ENCODE measurements at regions not wholly inside any gene's neighbourhood (a gene's known extent, or its start where the extent isn't known, plus 50 kb on each side); places are given as distances from the start of the nearest gene placed in this dataset.

DNA sequence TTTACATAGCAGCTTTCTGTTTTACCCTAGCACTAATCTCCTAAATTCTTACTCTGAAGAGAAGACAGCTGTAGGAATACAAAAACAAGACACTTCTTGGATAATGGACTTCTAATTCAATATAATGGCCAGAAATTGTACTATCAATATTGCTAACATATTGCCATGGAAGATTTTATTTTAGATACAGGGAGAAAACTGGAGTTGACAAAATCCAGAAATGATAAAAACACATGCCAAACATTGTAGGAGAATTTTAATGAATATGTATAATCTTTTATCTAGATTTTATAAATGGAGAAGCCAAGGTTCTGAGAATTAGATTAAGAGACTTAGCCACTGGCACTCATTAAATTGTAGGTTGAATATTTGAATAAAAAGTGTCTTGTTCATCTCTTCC is 1838.8 kb upstream of the LRRTM1 start:
- intact Hi-C loops (cut with DNase I; ENCODE audit: low total_unique reads) = no loop called here
- H3K4me1 ChIP-seq = no peaks in the 10 kb centered on the region
- DNase-seq (ENCODE audit: low spot score in 2 of 2) = no peak
- no peaks in the 10 kb centered on the region for H3K27me3 ChIP-seq
- TF ChIP-seq POLR2AphosphoS5 (IDR thresholded peaks at IDR 0.05) = no peak
- no peaks in the 10 kb centered on the region for H3K36me3 ChIP-seq
- H3K27ac ChIP-seq = no peak overlapping the region
- H3K4me3 ChIP-seq = no peak overlapping the region
- H3K9me3 ChIP-seq = no peaks in the 10 kb centered on the region

DNA sequence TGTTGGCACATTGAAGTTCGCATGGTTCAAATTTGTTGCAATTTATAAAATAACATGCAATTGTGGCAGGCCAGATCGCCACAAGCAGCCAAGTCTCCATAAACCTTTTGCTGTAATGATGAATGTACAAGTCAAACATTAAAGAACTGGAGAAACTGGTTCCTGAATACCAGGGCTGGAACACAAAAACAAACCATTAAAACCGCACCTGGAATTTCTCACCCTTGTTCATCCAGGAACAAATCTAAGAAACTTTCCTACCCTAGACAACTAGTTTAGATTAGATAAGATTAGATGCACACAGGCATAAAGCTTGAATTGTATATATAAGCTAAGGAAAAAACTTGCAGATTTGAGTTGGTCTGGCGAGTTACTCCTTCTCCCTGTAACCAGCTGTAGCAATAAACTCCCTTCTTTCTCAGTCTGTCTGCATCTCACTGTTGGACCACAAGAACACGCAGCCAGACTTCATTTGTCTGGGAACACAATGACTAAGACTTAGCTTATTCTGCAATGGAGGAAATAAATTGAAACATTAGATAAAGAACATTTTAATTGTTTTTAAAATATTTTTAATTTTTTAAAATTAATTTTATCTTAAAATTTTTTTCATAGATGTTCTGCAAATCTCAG is 1835.5 kb upstream of the LRRTM1 start:
- no peak for DNase-seq (ENCODE audit: low spot score in 2 of 2)
- no peak overlapping the region for H3K27ac ChIP-seq
- H3K9me3 ChIP-seq = no peaks in the 10 kb centered on the region
- TF ChIP-seq POLR2AphosphoS5 (IDR thresholded peaks at IDR 0.05) (no peak), POLR2A (IDR thresholded peaks at IDR 0.05) (no peak)
- TF ChIP-seq, protein P1, sequence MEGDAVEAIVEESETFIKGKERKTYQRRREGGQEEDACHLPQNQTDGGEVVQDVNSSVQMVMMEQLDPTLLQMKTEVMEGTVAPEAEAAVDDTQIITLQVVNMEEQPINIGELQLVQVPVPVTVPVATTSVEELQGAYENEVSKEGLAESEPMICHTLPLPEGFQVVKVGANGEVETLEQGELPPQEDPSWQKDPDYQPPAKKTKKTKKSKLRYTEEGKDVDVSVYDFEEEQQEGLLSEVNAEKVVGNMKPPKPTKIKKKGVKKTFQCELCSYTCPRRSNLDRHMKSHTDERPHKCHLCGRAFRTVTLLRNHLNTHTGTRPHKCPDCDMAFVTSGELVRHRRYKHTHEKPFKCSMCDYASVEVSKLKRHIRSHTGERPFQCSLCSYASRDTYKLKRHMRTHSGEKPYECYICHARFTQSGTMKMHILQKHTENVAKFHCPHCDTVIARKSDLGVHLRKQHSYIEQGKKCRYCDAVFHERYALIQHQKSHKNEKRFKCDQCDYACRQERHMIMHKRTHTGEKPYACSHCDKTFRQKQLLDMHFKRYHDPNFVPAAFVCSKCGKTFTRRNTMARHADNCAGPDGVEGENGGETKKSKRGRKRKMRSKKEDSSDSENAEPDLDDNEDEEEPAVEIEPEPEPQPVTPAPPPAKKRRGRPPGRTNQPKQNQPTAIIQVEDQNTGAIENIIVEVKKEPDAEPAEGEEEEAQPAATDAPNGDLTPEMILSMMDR (IDR thresholded peaks at IDR 0.05) = no peak
- intact Hi-C loops (cut with DNase I; ENCODE audit: low total_unique reads) = no loop called here
- H3K4me3 ChIP-seq = no peak overlapping the region
- H3K4me1 ChIP-seq = no peaks in the 10 kb centered on the region
- no peaks in the 10 kb centered on the region for H3K36me3 ChIP-seq
- no peaks in the 10 kb centered on the region for H3K27me3 ChIP-seq

DNA sequence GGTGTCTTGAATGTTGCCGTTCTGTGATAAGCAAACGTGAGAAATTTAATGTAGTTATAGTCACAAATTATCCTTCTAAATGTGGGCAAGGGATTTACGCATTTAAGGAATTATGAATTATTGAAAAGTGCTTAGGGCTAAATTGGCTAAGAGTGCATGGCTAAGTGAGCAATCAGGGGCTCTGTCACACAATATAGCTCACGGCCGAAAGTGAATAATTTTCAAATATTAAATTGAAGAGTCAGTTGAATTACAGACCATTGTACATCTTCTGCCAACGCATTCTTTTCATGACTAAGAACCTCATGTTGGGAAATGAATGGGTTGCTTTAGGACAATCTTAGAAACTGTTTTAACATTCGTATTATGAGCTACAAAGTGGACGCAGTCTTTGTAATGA is 1832.9 kb upstream of the LRRTM1 start:
- TF ChIP-seq, protein P1 (IDR thresholded peaks at IDR 0.05) = no peak
- no peak for TF ChIP-seq POLR2AphosphoS5 (IDR thresholded peaks at IDR 0.05)
- no peak for TF ChIP-seq POLR2A (IDR thresholded peaks at IDR 0.05)
- H3K4me3 ChIP-seq = no peak overlapping the region
- intact Hi-C loops (cut with DNase I; ENCODE audit: low total_unique reads) = no loop called here
- no peaks in the 10 kb centered on the region for H3K9me3 ChIP-seq
- H3K27ac ChIP-seq = no peak overlapping the region
- no peak for DNase-seq (ENCODE audit: low spot score in 2 of 2)
- no peaks in the 10 kb centered on the region for H3K36me3 ChIP-seq
- H3K4me1 ChIP-seq = no peaks in the 10 kb centered on the region
- H3K27me3 ChIP-seq = no peaks in the 10 kb centered on the region

DNA sequence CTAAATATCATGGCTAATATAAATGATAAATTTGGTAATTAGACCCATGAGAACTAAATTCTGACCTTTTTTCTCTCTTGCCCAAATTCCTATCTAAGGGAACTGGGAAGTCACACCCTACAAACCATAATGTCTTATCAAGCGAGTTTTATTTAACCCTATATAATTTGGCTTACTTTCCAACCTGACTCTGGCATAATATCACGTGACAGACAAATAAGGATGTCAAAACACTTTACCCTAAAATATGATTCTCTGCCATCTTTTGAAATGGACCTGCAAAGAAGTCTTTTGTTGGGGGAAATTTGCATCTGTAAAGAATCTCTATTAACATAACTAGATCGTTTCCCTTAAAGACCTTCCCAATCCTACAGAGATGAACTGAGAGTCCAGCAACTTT is 1823.5 kb upstream of the LRRTM1 start:
- H3K27me3 ChIP-seq = no peaks in the 10 kb centered on the region
- intact Hi-C loops (cut with DNase I; ENCODE audit: low total_unique reads) = no loop called here
- no peaks in the 10 kb centered on the region for H3K4me1 ChIP-seq
- no peak overlapping the region for H3K27ac ChIP-seq
- no peak overlapping the region for H3K4me3 ChIP-seq
- no peak for DNase-seq (ENCODE audit: low spot score in 2 of 2)
- H3K36me3 ChIP-seq = no peaks in the 10 kb centered on the region
- H3K9me3 ChIP-seq = peaks cover 0 to 23% of the 10 kb centered on the region in 2 donors
- TF ChIP-seq, protein P1 (IDR thresholded peaks at IDR 0.05) = no peak

DNA sequence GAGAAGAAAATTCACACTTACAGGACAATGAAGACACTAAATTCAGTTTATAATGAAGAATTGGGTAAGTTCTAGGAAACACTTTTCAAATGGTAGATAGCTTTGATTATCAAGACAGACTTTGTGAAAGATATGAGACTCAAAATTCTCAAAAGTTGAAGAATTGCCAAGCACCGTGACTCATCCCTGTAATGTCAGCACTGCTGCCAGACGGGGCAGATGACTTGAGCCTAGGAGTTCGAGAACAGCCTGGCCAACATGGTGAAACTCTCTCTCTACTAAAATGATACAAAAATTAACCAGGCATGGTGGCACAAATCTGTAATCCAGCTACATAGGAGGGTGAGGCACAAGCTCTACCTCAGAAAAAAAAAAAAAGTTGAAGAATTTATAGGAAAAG is 1820.1 kb upstream of the LRRTM1 start:
- Histone ChIP-seq H3K9me3 (peaks cover 0 to 6% of the 10 kb centered on the region in 2 donors), H3K4me3 (no peak overlapping the region), H3K36me3 (no peaks in the 10 kb centered on the region), H3K4me1 (no peaks in the 10 kb centered on the region), H3K27me3 (no peaks in the 10 kb centered on the region), H3K27ac (no peak overlapping the region)
- TF ChIP-seq POLR2AphosphoS5 (IDR thresholded peaks at IDR 0.05) (no peak), POLR2A (IDR thresholded peaks at IDR 0.05) (no peak)
- TF ChIP-seq, protein P1 (IDR thresholded peaks at IDR 0.05) = no peak
- no peak for DNase-seq (ENCODE audit: low spot score in 2 of 2)
- intact Hi-C loops (cut with DNase I; ENCODE audit: low total_unique reads) = no loop called here

DNA sequence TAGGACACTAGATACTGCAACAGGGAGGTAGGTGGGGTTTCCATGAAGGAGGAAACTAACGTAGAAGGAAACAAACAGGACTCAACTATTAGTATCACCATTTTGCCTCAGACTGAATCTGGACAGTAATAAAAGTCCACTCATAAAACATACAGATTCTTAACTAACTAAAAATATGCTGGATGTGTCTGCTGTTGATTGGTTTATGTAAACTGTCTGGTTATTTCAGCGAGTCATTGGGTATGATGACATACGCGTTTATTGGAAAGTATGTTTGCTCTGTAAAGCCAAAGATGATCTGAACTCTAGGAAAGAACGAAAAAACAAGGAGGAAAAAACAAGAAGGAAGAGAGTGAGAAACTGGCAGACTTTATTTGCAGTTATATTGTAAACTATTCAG is 1816.1 kb upstream of the LRRTM1 start:
- no peaks in the 10 kb centered on the region for H3K27me3 ChIP-seq
- no peaks in the 10 kb centered on the region for H3K36me3 ChIP-seq
- TF ChIP-seq POLR2AphosphoS5 (IDR thresholded peaks at IDR 0.05) (no peak), POLR2A (IDR thresholded peaks at IDR 0.05) (no peak)
- TF ChIP-seq, protein P1 (IDR thresholded peaks at IDR 0.05) = no peak
- intact Hi-C loops (cut with DNase I; ENCODE audit: low total_unique reads) = no loop called here
- no peaks in the 10 kb centered on the region for H3K4me1 ChIP-seq
- no peaks in the 10 kb centered on the region for H3K9me3 ChIP-seq
- no peak overlapping the region for H3K4me3 ChIP-seq
- no peak overlapping the region for H3K27ac ChIP-seq
- no peak for DNase-seq (ENCODE audit: low spot score in 2 of 2)

Measured in breast epithelium (tissue), 4 donors.